Neuronal stem cell (in vitro differentiated cells): ENCODE measurements at regions not wholly inside any gene's neighbourhood (a gene's known extent, or its start where the extent isn't known, plus 50 kb on each side); places are given as distances from the start of the nearest gene placed in this dataset.

Experiments
- DNase-seq: peaks from one replicate; pipeline ENCODE4 v3.0.0-alpha.2; 2013; ENCODE audit warnings: low spot score
- H2AFZ ChIP-seq: one replicate; pipeline ENCODE4 v1.6.1; 2013; ENCODE audit warnings: mild to moderate bottlenecking, low read length, inconsistent platforms
- H2AK5ac ChIP-seq: 2 replicates; pipeline ENCODE4 v1.6.1; 2013; ENCODE audit warnings: low read depth, mild to moderate bottlenecking, inconsistent platforms, low read length, moderate library complexity, mixed read lengths
- H2BK120ac ChIP-seq: 2 replicates; pipeline ENCODE4 v1.6.1; 2013; ENCODE audit warnings: low read depth, mild to moderate bottlenecking, inconsistent platforms, low read length, moderate library complexity, mixed read lengths
- H2BK12ac ChIP-seq: one replicate; pipeline ENCODE4 v1.6.1; 2013; ENCODE audit warnings: low read length, inconsistent platforms
- H2BK15ac ChIP-seq: 2 replicates; pipeline ENCODE4 v1.6.1; 2013; ENCODE audit warnings: mild to moderate bottlenecking, low read length, inconsistent platforms, mixed read lengths
- H2BK5ac ChIP-seq: one replicate; pipeline ENCODE4 v1.6.1; 2013; ENCODE audit warnings: inconsistent platforms, mild to moderate bottlenecking, low read length, moderate library complexity
- H3K14ac ChIP-seq: one replicate; pipeline ENCODE4 v1.6.1; 2013; ENCODE audit warnings: low read length, inconsistent platforms
- H3K18ac ChIP-seq: 2 replicates; pipeline ENCODE4 v1.6.1; 2013; ENCODE audit warnings: low read length, inconsistent platforms
- H3K23ac ChIP-seq: 2 replicates; pipeline ENCODE4 v1.6.1; 2013; ENCODE audit warnings: low read depth, mild to moderate bottlenecking, mixed read lengths, low read length, inconsistent platforms; ENCODE audit not compliant: poor library complexity
- H3K27ac ChIP-seq: replicated peaks from 3 replicates; pipeline ENCODE4 v1.5.1; 2013; ENCODE audit warnings: low read length, inconsistent platforms
- H3K27me3 ChIP-seq, 3 experiments: 2 replicates each; pipeline ENCODE4 v1.6.1; 2013; ENCODE audit warnings: low read length in 3 of 3, mild to moderate bottlenecking in 2 of 3, inconsistent platforms in 1 of 3, low read depth in 1 of 3, mixed read lengths in 1 of 3, moderate library complexity in 1 of 3; ENCODE audit not compliant: control insufficient read depth in 3 of 3, insufficient read depth in 3 of 3
- H3K36me3 ChIP-seq, 2 donors: replicated peaks in 1 of 2; 2 replicates each; pipeline ENCODE4 v1.6.1; 2013; ENCODE audit warnings: low read length in 2 of 2; ENCODE audit not compliant: control insufficient read depth in 2 of 2, insufficient read depth in 2 of 2
- H3K4ac ChIP-seq: 2 replicates; pipeline ENCODE4 v1.6.1; 2013; ENCODE audit warnings: inconsistent platforms, mild to moderate bottlenecking, low read length, moderate library complexity
- H3K4me1 ChIP-seq, 2 donors: 1 replicate in 1 of 2; 2 replicates in 1 of 2; pipeline ENCODE4 v1.6.1; 2013; ENCODE audit warnings: low read length in 2 of 2, low read depth in 1 of 2; ENCODE audit not compliant: control insufficient read depth in 2 of 2, insufficient read depth in 1 of 2
- H3K4me2 ChIP-seq: one replicate; pipeline ENCODE4 v1.6.1; 2013; ENCODE audit warnings: mild to moderate bottlenecking, low read length, inconsistent platforms; ENCODE audit not compliant: insufficient read depth, poor library complexity, severe bottlenecking
- H3K4me3 ChIP-seq, 2 donors: 2 replicates each; pipeline ENCODE4 v1.5.1; 2013; ENCODE audit warnings: low read length in 2 of 2, mild to moderate bottlenecking in 2 of 2, inconsistent platforms in 1 of 2, moderate library complexity in 1 of 2
- H3K79me1 ChIP-seq: one replicate; pipeline ENCODE4 v1.6.1; 2013; ENCODE audit warnings: low read depth, mild to moderate bottlenecking, inconsistent platforms, low read length, moderate library complexity
- H3K9ac ChIP-seq: one replicate; pipeline ENCODE4 v1.6.1; 2013; ENCODE audit warnings: mild to moderate bottlenecking, low read depth, low read length, inconsistent platforms; ENCODE audit not compliant: poor library complexity
- H3K9me3 ChIP-seq, 2 donors: replicated peaks in 1 of 2; 2 replicates each; pipeline versions ENCODE3 to v1.6.1; 2013; ENCODE audit warnings: low read length in 2 of 2, mild to moderate bottlenecking in 2 of 2, inconsistent platforms in 1 of 2, low read depth in 1 of 2, mixed read lengths in 1 of 2, moderate library complexity in 1 of 2; ENCODE audit not compliant: control insufficient read depth in 2 of 2, insufficient read depth in 1 of 2
- H4K8ac ChIP-seq: one replicate; pipeline ENCODE4 v1.6.1; 2013; ENCODE audit warnings: low read depth, mild to moderate bottlenecking, inconsistent platforms, low read length, moderate library complexity
- H4K91ac ChIP-seq: one replicate; pipeline ENCODE4 v1.6.1; 2013; ENCODE audit warnings: low read length, low read depth, mild to moderate bottlenecking, inconsistent platforms; ENCODE audit not compliant: poor library complexity
- WGBS, 2 donors: extraction: QIAGEN DNeasy Blood & Tissue Kit; methylation state at CpG; one replicate each; pipeline ENCODE4 v1.1.7; 2013; ENCODE audit warnings: missing lambda C conversion rate in 2 of 2, mixed read lengths in 1 of 2; ENCODE audit not compliant: insufficient read length in 2 of 2, insufficient replicate concordance in 1 of 2; ENCODE audit errors: extremely low coverage in 2 of 2; 5-methylcytosine and 5-hydroxymethylcytosine counted together

DNA sequence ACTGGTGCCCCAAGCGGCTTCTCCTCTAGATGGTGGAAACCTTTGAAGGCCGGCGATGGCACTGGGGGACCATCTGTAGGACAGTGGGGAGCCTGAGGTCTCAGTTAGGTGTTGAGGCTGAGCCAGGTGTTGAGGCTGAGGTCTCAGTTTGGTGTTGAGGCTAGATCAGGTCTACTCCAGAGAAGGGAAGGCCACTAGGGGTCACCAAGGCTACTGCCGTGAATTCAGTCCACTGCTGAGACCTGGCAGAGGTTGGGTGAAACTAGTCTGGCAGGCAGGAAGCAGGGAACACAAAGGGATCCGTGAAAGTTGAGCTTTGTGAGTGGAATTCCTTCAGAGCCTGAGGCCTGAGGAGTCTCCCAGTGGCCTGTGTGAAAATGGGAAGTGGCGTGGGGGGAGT, 123.8 kb upstream of the FGF3 start:
- peak overlapping the region; percentile 50 for H3K18ac ChIP-seq
- H3K4ac ChIP-seq: no peak overlapping the region
- H2AK5ac ChIP-seq: no peak overlapping the region
- no peak overlapping the region for H3K27ac ChIP-seq
- no peaks in the 10 kb centered on the region for H3K36me3 ChIP-seq
- WGBS, 2 donors: no CpG with 5 or more reads among the region's 6 CpGs
- no peak for DNase-seq
- no peak overlapping the region for H3K4me2 ChIP-seq
- no peak overlapping the region for H4K8ac ChIP-seq
- no peak overlapping the region for H2BK15ac ChIP-seq
- H2BK12ac ChIP-seq: no peak overlapping the region
- H2BK120ac ChIP-seq: no peak overlapping the region
- no peak overlapping the region for H4K91ac ChIP-seq
- H3K27me3 ChIP-seq: no peaks in the 10 kb centered on the region
- H2BK5ac ChIP-seq: peak overlapping the region; percentile 59
- no peaks in the 10 kb centered on the region for H3K79me1 ChIP-seq
- H3K4me1 ChIP-seq: peaks cover 0 to 13% of the 10 kb centered on the region in 2 donors
- H3K14ac ChIP-seq: no peak overlapping the region
- no peak overlapping the region for H2AFZ ChIP-seq
- no peaks in the 10 kb centered on the region for H3K9me3 ChIP-seq
- no peak overlapping the region for H3K23ac ChIP-seq
- H3K9ac ChIP-seq: no peak overlapping the region
- no peak overlapping the region for H3K4me3 ChIP-seq

DNA sequence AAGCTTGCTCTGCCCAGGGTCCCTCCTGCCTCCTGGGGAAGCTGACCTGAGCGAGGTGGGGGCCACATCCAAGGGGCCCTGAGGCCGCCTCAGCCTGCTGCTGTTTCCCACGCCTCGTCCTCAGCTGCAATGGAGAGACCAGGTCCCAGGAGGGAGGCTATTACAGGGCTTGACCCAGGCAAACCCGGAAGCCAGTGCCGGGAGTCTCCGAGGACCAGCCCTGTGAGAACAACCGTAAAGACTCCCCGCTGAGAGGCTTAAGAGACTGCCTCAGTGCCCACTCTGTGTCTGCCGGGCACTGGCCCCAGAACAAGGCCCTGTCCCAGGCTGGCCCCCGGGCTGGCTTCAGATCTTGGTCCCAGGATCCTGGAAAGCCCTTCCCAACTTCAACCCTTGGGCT, 124.3 kb upstream of the FGF3 start:
- no peak for DNase-seq
- Histone ChIP-seq H3K4ac (no peak overlapping the region), H3K23ac (no peak overlapping the region), H2BK120ac (no peak overlapping the region), H3K4me1 (peaks cover 0 to 17% of the 10 kb centered on the region in 2 donors), H2AK5ac (peak overlapping the region; percentile 65), H3K18ac (peak overlapping the region; percentile 50), H3K27ac (no peak overlapping the region), H3K9me3 (no peaks in the 10 kb centered on the region), H2AFZ (no peak overlapping the region), H3K14ac (peak overlapping the region; percentile 22), H3K36me3 (no peaks in the 10 kb centered on the region), H3K4me3 (no peak overlapping the region), H3K79me1 (no peaks in the 10 kb centered on the region), H4K8ac (no peak overlapping the region), H2BK5ac (peak overlapping the region; percentile 59), H2BK12ac (peak overlapping the region; percentile 26), H4K91ac (no peak overlapping the region), H3K27me3 (peaks cover 0 to 2% (median 0%) of the 10 kb centered on the region in 3 experiments), H3K4me2 (no peak overlapping the region), H2BK15ac (no peak overlapping the region), H3K9ac (no peak overlapping the region)
- WGBS, 2 donors: no CpG with 5 or more reads among the region's 11 CpGs

DNA sequence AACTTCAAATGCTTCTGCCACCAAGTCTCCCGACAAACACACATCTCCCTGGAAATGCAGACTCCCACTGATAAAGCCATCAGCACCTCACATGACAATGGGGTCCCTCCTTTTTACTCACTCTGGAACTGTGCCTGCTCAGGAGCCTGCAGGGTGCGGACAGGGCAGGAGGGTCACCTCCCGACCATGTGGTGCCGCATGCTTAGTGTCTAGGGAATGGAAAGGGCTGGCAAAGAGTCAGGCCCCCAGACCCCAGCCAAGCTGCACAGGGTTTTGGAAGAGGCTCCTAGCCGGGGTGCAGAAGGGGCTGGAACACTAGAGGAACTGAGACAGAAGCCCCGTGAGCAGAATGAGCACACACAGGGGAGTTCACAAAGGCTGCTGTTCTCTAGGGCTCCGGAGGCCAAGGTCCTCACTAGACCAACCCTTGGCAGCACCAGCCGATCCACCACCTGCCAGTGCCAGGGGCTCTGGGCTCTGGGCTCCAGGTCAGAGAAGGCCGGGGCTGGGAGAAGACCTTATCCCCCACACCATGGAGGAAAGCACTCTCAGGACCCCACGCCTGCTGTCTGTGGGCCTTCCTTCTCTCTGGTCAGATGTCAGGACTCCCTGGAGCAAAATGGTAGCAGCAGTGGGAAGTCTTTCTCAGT, 125.1 kb upstream of the FGF3 start:
- WGBS, 2 donors: no CpG with 5 or more reads among the region's 10 CpGs
- Histone ChIP-seq H3K36me3 (no peaks in the 10 kb centered on the region), H2BK5ac (no peak overlapping the region), H2BK12ac (no peak overlapping the region), H2AFZ (no peak overlapping the region), H3K4me1 (peaks cover 1 to 24% of the 10 kb centered on the region in 2 donors), H3K4me2 (no peak overlapping the region), H3K14ac (no peak overlapping the region), H3K79me1 (no peaks in the 10 kb centered on the region), H3K4ac (no peak overlapping the region), H3K18ac (peak overlapping the region; percentile 53), H3K9me3 (no peaks in the 10 kb centered on the region), H2BK120ac (no peak overlapping the region), H3K9ac (no peak overlapping the region), H4K91ac (no peak overlapping the region), H3K27ac (no peak overlapping the region), H2BK15ac (peak overlapping the region; percentile 30), H2AK5ac (peak overlapping the region; percentile 59), H4K8ac (no peak overlapping the region), H3K4me3 (no peak overlapping the region), H3K23ac (no peak overlapping the region), H3K27me3 (peaks cover 0 to 2% (median 0%) of the 10 kb centered on the region in 3 experiments)
- DNase-seq: no peak

DNA sequence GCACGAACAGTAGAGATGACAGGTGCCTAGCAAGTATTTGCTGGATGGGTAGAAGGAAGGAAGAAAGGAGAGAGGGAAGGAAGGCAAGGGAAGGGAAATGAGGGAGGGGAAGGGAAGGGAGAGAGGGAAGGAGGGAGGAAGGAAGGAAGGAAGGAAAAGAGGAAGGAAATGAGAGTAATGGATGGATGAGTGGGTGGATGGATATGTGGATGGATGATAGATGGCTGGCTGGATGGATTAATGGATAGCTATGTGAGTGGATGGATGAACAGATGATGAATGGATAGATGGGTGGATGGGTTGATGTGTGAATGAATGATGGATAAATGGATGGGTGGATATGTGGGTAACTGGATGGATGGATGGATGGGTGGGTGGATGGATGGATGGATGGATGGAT, 125.9 kb upstream of the FGF3 start:
- Histone ChIP-seq H3K18ac (no peak overlapping the region), H3K4me2 (no peak overlapping the region), H3K4ac (no peak overlapping the region), H3K4me1 (peaks cover 4 to 20% of the 10 kb centered on the region in 2 donors), H2BK5ac (no peak overlapping the region), H3K4me3 (no peak overlapping the region), H3K14ac (no peak overlapping the region), H4K91ac (no peak overlapping the region), H3K36me3 (no peaks in the 10 kb centered on the region), H3K79me1 (no peaks in the 10 kb centered on the region), H2BK120ac (no peak overlapping the region), H3K27ac (no peak overlapping the region), H2BK15ac (no peak overlapping the region), H3K9me3 (no peaks in the 10 kb centered on the region), H3K23ac (no peak overlapping the region), H3K27me3 (peaks cover 0 to 2% (median 0%) of the 10 kb centered on the region in 3 experiments), H2AK5ac (no peak overlapping the region), H4K8ac (no peak overlapping the region), H2AFZ (no peak overlapping the region), H2BK12ac (no peak overlapping the region), H3K9ac (no peak overlapping the region)
- no CpG with 5 or more reads among the region's 1 CpG for WGBS, 2 donors
- no peak for DNase-seq
